ENCODE measurements at regions not wholly inside any gene's neighbourhood (a gene's known extent, or its start where the extent isn't known, plus 50 kb on each side); places are given as distances from the start of the nearest gene placed in this dataset.
"Not testable (repeated sequence)": the region's sequence is repeated elsewhere in the genome, so short reads cannot be mapped to it uniquely, and the experiment has no call there.

GRCh38 chr5:4576908-4577307 lies 563.2 kb upstream of the ADAMTS16 start:
- Mint-ChIP-seq H3K27me3 (no peaks in the 10 kb centered on the region), H3K27ac (no peak overlapping the region), H3K4me3 (no peak overlapping the region), H3K36me3 (ENCODE audit: low read depth) (no peaks in the 10 kb centered on the region), H3K9me3 (peaks cover 18% of the 10 kb centered on the region), H3K4me1 (no peaks in the 10 kb centered on the region)
- ATAC-seq (no peak), DNase-seq (no peak)

GRCh38 chr5:4579679-4580078 lies 560.5 kb upstream of the ADAMTS16 start:
- H3K9me3 Mint-ChIP-seq: peaks cover 15% of the 10 kb centered on the region
- no peak for ATAC-seq
- H3K27ac Mint-ChIP-seq: no peak overlapping the region
- H3K36me3 Mint-ChIP-seq (ENCODE audit: low read depth): no peaks in the 10 kb centered on the region
- no peak overlapping the region for H3K4me3 Mint-ChIP-seq
- no peaks in the 10 kb centered on the region for H3K27me3 Mint-ChIP-seq
- no peaks in the 10 kb centered on the region for H3K4me1 Mint-ChIP-seq
- DNase-seq: no peak

GRCh38 chr5:4580772-4581171 lies 559.4 kb upstream of the ADAMTS16 start:
- Mint-ChIP-seq H3K27me3 (no peaks in the 10 kb centered on the region), H3K27ac (no peak overlapping the region), H3K4me1 (no peaks in the 10 kb centered on the region), H3K9me3 (peaks cover 15% of the 10 kb centered on the region), H3K36me3 (ENCODE audit: low read depth) (no peaks in the 10 kb centered on the region), H3K4me3 (no peak overlapping the region)
- DNase-seq: no peak
- ATAC-seq: no peak

DNA sequence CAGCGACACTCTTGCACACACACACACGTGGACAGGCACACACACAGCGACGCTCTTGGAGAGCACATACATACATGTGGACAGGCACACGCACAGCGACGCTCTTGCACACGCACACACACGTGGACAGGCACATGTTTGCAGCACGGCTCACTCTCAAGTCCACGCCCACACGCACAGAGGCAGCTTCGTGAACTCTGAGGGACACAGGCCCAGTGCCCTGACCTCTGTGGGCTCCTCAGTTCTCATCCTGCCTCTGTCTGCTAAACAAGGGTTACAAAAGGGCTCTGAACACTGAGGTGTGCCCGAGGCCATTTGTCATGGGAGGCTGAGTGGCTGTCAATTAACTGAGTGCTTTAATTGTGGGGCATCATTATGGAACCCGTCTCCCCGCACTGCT lies 558.8 kb upstream of the ADAMTS16 start:
- Mint-ChIP-seq H3K4me3 (no peak overlapping the region), H3K9me3 (peaks cover 18% of the 10 kb centered on the region), H3K27me3 (no peaks in the 10 kb centered on the region), H3K27ac (no peak overlapping the region), H3K4me1 (no peaks in the 10 kb centered on the region), H3K36me3 (ENCODE audit: low read depth) (no peaks in the 10 kb centered on the region)
- DNase-seq (no peak), ATAC-seq (no peak)

GRCh38 chr5:4584982-4585381 lies 555.1 kb upstream of the ADAMTS16 start:
- no peak for ATAC-seq
- no peak overlapping the region for H3K4me3 Mint-ChIP-seq

GRCh38 chr5:4613440-4613839 lies 526.7 kb upstream of the ADAMTS16 start:
- no peak overlapping the region for H3K4me3 Mint-ChIP-seq
- H3K27ac Mint-ChIP-seq: no peak overlapping the region
- H3K27me3 Mint-ChIP-seq: no peaks in the 10 kb centered on the region
- H3K9me3 Mint-ChIP-seq: peaks cover 12% of the 10 kb centered on the region
- H3K4me1 Mint-ChIP-seq: no peaks in the 10 kb centered on the region
- DNase-seq: no peak
- no peaks in the 10 kb centered on the region for H3K36me3 Mint-ChIP-seq (ENCODE audit: low read depth)
- ATAC-seq: no peak

More at GRCh38 chr5:4584982-4585381, 555.1 kb upstream of the ADAMTS16 start:
- Mint-ChIP-seq H3K36me3 (ENCODE audit: low read depth) (no peaks in the 10 kb centered on the region), H3K27me3 (no peaks in the 10 kb centered on the region), H3K27ac (no peak overlapping the region), H3K4me1 (no peaks in the 10 kb centered on the region), H3K9me3 (peaks cover 13% of the 10 kb centered on the region)
- DNase-seq: no peak

DNA sequence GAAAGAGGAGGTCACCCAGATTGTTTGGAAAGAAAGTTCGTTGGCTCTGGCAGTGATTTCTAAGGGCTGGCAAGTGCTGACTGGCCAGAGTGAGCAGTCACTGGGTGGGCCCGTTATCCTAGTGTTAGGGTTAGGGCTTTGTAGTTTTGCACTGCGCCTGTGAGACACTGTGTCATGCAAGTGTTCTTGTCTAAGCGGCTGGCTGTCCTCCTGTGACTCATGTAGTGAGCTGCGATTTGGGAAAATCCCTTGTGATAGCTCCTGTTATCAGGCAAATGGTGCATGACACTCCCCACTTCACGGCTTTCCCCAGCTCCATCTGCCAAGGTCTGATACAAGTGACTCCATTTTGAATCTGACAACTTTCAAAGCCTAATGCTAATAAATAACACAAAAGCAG lies 526.0 kb upstream of the ADAMTS16 start:
- H3K4me3 Mint-ChIP-seq: no peak overlapping the region
- H3K9me3 Mint-ChIP-seq: peaks cover 11% of the 10 kb centered on the region
- ATAC-seq (no peak), DNase-seq (no peak)
- H3K36me3 Mint-ChIP-seq (ENCODE audit: low read depth): no peaks in the 10 kb centered on the region
- no peaks in the 10 kb centered on the region for H3K27me3 Mint-ChIP-seq
- H3K27ac Mint-ChIP-seq: no peak overlapping the region
- H3K4me1 Mint-ChIP-seq: no peaks in the 10 kb centered on the region

- not testable (repeated sequence) for H3K9me3 Mint-ChIP-seq; H3K4me3 Mint-ChIP-seq; H3K4me1 Mint-ChIP-seq; ATAC-seq; H3K36me3 Mint-ChIP-seq (ENCODE audit: low read depth); H3K27ac Mint-ChIP-seq; H3K27me3 Mint-ChIP-seq; DNase-seq
These were observed 524.8 kb upstream of the ADAMTS16 start for GRCh38 chr5:4615369-4615768.

- H3K9me3 Mint-ChIP-seq: peaks cover 4% of the 10 kb centered on the region
- no peak for DNase-seq
- H3K27ac Mint-ChIP-seq: no peak overlapping the region
- H3K36me3 Mint-ChIP-seq (ENCODE audit: low read depth): no peaks in the 10 kb centered on the region
- H3K4me1 Mint-ChIP-seq: no peaks in the 10 kb centered on the region
- no peak overlapping the region for H3K4me3 Mint-ChIP-seq
- no peaks in the 10 kb centered on the region for H3K27me3 Mint-ChIP-seq
- ATAC-seq: no peak
These were observed 514.8 kb upstream of the ADAMTS16 start for GRCh38 chr5:4625206-4625896.

DNA sequence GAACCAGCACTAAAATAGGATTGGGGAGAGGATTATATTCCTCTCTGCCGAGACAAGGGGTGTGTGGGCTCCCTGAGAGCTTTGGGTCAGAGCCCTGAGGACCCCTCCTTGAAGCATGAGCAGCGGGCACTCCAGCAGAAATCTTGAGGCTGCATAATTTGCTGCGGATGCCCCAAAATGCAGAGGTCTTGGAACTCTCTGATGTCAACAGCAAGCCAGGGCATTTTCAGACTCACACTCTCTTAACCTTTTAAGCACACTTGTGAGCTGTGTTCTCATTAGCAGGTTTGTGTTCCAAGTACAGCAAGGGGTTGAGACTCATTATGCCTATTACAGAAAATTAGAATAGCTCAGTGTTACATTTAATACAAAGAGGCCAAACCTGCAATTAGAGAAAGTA lies 513.0 kb upstream of the ADAMTS16 start:
- no peak overlapping the region for H3K27ac Mint-ChIP-seq
- no peaks in the 10 kb centered on the region for H3K4me1 Mint-ChIP-seq
- ATAC-seq (no peak), DNase-seq (no peak)
- H3K27me3 Mint-ChIP-seq: no peaks in the 10 kb centered on the region
- no peak overlapping the region for H3K4me3 Mint-ChIP-seq
- H3K9me3 Mint-ChIP-seq: peaks cover 7% of the 10 kb centered on the region
- no peaks in the 10 kb centered on the region for H3K36me3 Mint-ChIP-seq (ENCODE audit: low read depth)

GRCh38 chr5:4627929-4628328 lies 512.2 kb upstream of the ADAMTS16 start:
- Mint-ChIP-seq H3K4me3 (no peak overlapping the region), H3K27ac (no peak overlapping the region), H3K9me3 (peaks cover 7% of the 10 kb centered on the region), H3K27me3 (no peaks in the 10 kb centered on the region), H3K36me3 (ENCODE audit: low read depth) (no peaks in the 10 kb centered on the region), H3K4me1 (no peaks in the 10 kb centered on the region)
- ATAC-seq (no peak), DNase-seq (no peak)

DNA sequence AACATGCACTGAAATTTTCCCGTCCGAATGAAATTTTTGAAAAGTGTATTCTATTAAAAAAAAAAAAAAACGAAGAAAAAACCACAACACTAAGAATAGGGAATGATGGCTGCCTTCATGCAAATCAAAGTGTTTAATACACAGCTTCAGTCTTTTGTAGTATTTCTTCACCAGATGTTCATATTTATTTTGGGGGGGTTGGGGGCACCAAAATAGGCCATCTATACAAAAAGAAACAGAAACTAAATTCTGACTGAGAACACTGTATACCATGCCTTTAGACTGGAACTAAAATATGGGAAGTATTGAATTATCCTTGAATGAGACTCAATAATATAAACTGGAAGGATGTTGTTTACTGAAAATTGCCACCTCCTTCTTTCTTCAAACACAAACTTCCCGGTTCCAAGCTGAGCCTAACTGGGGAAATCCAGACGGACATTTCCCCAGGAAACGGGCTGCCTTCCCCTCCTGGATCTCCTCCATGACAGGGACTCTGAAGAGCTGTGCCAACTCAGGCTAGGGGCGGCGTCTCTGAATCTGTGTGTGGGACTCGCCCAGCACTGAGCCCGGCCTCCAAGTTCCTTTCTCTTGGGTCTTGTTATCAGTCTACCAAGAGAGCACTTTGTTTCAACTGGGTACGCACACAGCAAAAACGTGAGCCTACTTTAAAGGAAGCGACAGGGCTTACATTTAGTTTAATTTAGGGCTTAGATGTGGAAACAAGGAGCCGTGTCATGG lies 511.3 kb upstream of the ADAMTS16 start:
- DNase-seq: no peak
- no peaks in the 10 kb centered on the region for H3K27me3 Mint-ChIP-seq
- H3K9me3 Mint-ChIP-seq: peaks cover 7% of the 10 kb centered on the region
- ATAC-seq: no peak
- H3K36me3 Mint-ChIP-seq (ENCODE audit: low read depth): no peaks in the 10 kb centered on the region
- H3K4me3 Mint-ChIP-seq: no peak overlapping the region
- no peaks in the 10 kb centered on the region for H3K4me1 Mint-ChIP-seq
- no peak overlapping the region for H3K27ac Mint-ChIP-seq

DNA sequence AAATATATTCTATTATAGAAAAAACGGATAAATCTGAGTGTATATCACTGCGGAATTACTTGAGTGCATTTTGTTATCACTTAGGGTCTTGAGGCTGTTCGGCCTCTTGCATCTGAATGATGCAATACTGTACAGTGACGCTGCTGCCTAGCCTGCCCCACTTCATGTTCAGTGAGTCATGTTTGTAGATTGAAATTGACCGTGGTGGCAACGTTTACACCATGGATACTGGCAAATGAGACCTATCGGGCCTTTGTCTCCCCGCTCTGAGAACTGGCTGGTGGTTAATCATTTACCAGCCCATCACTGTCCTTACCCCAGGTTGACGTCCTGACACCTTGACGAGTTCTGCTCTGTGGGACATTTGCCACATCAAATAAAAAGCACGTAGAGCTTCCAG lies 510.1 kb upstream of the ADAMTS16 start:
- no peak overlapping the region for H3K27ac Mint-ChIP-seq
- H3K27me3 Mint-ChIP-seq: no peaks in the 10 kb centered on the region
- H3K36me3 Mint-ChIP-seq (ENCODE audit: low read depth): no peaks in the 10 kb centered on the region
- H3K9me3 Mint-ChIP-seq: peaks cover 7% of the 10 kb centered on the region
- H3K4me3 Mint-ChIP-seq: no peak overlapping the region
- H3K4me1 Mint-ChIP-seq: no peaks in the 10 kb centered on the region
- ATAC-seq: no peak
- DNase-seq: no peak

GRCh38 chr5:4634342-4634741 lies 505.8 kb upstream of the ADAMTS16 start:
- Mint-ChIP-seq H3K4me3 (no peak overlapping the region), H3K27ac (no peak overlapping the region), H3K27me3 (no peaks in the 10 kb centered on the region), H3K9me3 (peaks cover 3% of the 10 kb centered on the region), H3K4me1 (no peaks in the 10 kb centered on the region), H3K36me3 (ENCODE audit: low read depth) (no peaks in the 10 kb centered on the region)
- no peak for DNase-seq
- ATAC-seq: no peak

- no peaks in the 10 kb centered on the region for H3K36me3 Mint-ChIP-seq (ENCODE audit: low read depth)
- H3K27me3 Mint-ChIP-seq: no peaks in the 10 kb centered on the region
- no peaks in the 10 kb centered on the region for H3K4me1 Mint-ChIP-seq
- no peak overlapping the region for H3K4me3 Mint-ChIP-seq
- H3K9me3 Mint-ChIP-seq: peaks cover 3% of the 10 kb centered on the region
- no peak overlapping the region for H3K27ac Mint-ChIP-seq
- ATAC-seq (no peak), DNase-seq (no peak)
These were observed 503.8 kb upstream of the ADAMTS16 start for GRCh38 chr5:4636378-4636777.

All from activated naive CD8-positive, alpha-beta T cell treated with anti-CD3 and anti-CD28 coated beads, Interleukin-2, amount 50 U/mL, for 24 hours (primary cell).